ENCODE measurements at regions not wholly inside any gene's neighbourhood (a gene's known extent, or its start where the extent isn't known, plus 50 kb on each side); places are given as distances from the start of the nearest gene placed in this dataset.

- TF ChIP-seq CTCF (IDR thresholded peaks at IDR 0.05 in 4 of 5, conservative IDR thresholded peaks at IDR 0.05 in 1 of 5) (no peak), POLR2A (IDR thresholded peaks at IDR 0.05) (no peak)
Observed at GRCh38 chr3:39712413-39713048, 96.9 kb upstream of the MYRIP start.

All from gastrocnemius medialis (tissue), 4 donors.